Activated CD4-positive, alpha-beta T cell treated with anti-CD3 and anti-CD28 coated beads for 48 hours (primary cell): ENCODE measurements at regions not wholly inside any gene's neighbourhood (a gene's known extent, or its start where the extent isn't known, plus 50 kb on each side); places are given as distances from the start of the nearest gene placed in this dataset.

Experiments
- DNase-seq: peaks from one replicate; pipeline ENCODE4 v3.0.0-alpha.2; 2020

GRCh38 chr13:47610687-47611086, 390.4 kb downstream of the SUCLA2 start:
- no peak for DNase-seq

GRCh38 chr13:47603365-47603764, 397.7 kb downstream of the SUCLA2 start:
- no peak for DNase-seq

DNA sequence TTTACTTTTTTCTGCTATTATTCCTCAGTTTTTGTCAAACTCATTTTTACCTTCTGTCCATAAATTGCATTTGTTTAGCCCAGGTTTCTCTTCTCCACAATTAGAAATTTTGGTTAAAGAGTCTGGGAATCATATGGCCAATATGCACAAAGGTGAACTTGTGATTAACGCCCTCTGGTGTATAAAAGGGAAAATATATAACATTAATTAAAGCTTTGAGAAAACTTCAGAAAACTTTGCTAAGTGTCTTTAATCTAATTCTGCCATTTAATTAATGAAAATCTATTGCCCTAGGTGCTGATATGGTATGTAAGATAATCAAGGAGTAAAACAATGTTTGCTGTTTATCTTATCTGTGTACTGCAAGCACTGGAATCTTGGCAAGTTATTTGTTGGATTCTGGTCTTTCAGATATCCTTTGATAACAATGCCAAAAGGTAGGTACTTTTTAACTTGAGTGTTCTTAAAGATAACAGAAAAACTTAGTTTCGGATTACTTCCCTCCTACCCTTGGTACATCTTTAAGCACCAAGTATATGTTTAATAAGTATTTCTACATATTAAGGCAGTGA, 402.6 kb downstream of the SUCLA2 start:
- no peak for DNase-seq

DNA sequence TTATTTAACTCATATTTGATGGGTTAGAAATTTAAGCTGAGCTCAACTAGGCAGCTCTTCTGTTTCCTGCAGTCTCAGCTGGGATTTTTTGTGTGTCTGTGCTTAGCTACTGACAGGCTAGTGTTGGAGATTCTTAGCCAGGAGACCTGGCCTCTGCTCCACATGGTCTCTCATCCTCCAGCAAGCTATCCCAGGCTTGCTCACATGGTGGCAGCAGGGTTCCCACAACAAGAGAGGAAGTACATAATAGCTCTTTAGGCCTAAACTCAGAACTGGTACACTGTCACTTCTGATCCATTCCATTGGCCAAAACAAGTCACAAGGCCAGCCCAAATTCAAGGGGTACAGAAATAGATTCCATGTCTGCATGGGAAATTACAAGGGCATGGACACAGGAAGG, 406.2 kb downstream of the SUCLA2 start:
- DNase-seq: peak; percentile 5

DNA sequence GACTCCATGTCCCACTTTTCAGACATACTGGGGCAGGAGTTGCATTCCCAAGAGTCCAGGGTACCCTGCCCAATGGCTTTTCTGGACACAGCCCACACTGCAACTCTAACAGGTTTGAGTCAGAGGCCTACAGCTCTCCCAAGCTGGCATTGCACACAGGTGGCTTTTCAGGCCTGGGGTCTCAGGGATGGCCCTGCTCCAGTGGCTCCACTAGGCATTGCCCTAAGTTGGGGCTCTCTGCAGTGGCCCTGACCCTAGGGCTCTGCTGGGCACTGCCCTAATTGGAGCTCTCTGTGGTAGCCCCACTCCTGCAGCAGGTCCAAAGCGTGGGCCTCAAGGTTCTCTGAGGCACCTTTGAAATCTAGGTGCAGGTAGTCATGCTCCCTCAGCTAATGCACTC, 408.8 kb downstream of the SUCLA2 start:
- no peak for DNase-seq

DNA sequence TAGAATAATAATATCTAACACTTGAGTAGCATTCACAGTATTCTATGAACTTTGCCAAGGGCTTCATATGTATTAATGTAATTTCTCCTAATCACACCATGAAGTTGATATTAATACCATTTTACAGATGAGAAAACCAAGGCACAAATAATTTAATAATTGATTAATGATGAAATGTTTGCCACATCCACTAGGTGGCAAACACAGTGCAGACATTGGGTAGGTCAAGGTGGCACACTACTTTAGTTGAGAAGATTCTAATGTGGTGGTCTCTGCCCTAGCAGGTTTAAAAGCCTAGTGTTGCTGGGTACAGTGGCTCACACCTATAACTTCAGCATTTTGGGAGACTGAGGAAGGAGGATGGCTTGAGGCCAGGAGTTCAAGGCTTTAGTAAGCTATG, 412.4 kb downstream of the SUCLA2 start:
- DNase-seq: no peak

DNA sequence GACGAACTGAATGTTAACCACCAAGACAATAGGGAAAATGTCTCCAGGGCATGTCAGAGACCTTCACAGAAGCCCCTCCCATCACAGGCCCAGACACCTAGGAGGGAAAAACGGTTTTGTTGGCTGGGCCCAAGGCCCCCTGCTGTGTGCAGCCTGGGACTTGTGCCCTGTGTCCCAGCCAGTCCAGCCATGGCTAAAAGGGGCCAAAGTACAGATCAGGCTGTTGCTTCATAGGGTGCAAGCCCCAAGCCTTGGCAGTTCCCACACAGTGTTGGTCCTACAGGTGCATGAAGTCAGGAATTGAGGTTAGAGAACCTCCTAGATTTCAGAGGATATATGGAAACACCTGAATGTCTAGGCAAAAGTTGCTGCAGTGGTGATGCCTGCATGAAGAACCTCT, 428.7 kb downstream of the SUCLA2 start:
- no peak for DNase-seq

DNA sequence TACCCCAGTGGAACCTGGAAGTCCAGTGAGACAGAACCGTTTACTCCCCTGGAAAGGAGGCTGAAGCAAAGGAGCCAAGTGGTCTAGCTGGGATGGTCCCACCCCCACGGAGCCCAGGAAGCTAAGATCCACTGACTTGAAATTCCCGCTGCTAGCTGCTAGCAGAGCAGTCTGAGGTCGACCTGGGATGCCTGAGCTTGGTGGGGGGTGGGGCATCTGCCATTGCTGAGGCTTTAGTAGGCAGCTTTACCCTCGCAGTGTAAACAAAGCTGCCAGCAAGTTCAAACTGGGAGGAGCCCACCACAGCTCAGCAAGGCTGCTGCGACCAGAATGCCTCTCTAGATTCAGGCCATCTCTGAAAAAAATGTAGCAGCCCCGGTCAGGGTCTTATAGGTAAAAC, 437.0 kb downstream of the SUCLA2 start:
- DNase-seq: no peak

DNA sequence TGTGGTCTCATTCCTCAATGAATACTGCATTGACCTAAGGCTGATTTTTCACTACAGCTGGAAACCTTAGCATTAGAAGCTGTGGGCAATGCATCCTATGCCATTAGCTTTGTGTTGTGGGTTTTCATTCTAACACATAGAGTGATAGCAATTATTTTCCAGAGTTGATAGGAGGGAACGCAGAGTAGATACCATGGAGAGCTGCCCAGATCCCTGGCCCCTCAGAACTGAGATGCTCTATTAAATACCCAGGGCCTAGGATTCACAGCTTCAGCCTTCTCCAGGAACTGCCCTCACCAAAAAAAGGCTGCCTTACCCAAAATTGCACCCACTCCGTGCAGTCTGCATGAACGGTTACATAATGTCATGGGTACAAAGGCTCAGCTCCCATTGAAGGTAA, 444.4 kb downstream of the SUCLA2 start:
- DNase-seq: no peak

- no peak for DNase-seq
These were observed 445.8 kb downstream of the SUCLA2 start for GRCh38 chr13:47555235-47555634.

DNA sequence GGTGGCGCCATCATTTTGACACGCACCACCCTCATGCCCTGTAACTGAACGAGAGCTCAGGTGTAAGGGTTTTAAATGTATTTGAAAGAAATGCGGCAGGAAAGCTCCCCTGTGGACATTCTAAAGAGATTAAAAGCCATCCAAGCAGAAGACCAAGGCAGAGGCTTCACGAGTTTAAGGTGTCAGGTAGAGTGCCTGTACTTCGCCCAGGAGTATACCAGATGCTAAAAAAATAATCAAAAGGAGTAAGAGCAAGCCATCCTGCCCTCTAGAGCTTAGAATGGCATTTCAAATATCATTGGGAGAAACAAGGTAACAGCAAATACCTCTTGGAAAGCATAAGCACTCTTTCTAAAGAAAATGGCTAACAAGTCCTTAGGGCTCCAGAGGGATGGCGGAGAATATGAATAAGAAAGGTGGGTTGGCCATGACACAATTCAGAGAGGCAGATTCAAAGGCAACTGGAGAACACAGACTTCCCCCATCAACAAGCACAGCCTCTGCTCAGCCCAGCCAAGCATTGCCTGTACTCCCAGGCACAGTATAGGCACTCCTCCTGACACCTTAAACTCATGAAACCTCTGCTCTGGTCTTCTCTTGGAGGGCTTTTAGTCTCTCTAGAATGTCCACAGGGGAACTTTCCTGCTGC, 447.6 kb downstream of the SUCLA2 start:
- no peak for DNase-seq

DNA sequence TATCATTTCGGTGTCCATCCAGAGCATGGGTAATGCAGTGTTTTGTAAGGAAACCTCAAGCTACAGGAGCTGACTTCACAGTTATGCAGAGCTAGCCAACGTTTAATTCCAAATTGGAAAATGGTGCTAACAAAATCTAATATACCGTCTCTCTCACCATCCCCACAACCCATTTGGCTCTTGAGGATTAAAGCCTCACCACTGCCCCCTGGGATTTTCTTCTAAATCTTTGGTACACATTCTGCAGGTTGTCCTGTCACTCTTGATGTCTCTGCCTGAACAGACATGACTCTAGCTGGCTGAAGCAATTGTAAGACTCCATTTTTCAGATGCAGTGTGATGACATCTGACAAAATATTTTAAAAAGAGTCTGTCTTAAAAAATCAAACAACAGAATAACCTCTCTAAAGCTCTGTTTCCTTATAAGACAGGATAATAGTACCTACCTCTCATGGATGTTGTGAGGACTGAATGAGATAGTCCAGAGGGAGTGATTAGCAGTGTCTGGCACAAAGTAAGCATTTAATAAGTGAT, 451.8 kb downstream of the SUCLA2 start:
- DNase-seq: no peak

DNA sequence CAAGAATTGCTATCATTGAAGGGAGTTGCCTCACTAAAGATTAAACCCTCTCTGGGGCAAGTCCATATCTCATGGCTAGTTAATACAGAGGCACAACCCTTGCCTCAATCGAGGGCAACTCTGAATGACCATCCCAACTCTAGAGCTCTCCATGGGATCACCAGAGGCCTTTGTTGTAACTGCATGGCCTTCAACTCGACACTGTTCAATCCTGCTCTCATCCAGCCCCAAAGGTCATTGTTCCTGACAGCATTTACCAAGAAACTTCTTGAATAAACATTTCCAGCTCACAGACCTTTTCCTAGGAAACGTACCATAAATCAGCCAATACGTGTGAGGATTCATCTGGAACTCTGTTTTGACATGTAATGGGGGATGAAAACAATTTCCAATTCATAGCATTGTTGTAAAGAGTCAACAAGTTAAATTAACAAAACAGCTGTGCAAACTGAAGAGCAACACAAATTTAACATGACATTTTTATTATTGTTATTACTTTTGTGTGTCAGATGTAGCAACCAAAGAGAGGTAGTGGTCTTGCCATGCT, 452.7 kb downstream of the SUCLA2 start:
- no peak for DNase-seq

- DNase-seq: no peak
These were observed 454.5 kb downstream of the SUCLA2 start for GRCh38 chr13:47546391-47547225.

DNA sequence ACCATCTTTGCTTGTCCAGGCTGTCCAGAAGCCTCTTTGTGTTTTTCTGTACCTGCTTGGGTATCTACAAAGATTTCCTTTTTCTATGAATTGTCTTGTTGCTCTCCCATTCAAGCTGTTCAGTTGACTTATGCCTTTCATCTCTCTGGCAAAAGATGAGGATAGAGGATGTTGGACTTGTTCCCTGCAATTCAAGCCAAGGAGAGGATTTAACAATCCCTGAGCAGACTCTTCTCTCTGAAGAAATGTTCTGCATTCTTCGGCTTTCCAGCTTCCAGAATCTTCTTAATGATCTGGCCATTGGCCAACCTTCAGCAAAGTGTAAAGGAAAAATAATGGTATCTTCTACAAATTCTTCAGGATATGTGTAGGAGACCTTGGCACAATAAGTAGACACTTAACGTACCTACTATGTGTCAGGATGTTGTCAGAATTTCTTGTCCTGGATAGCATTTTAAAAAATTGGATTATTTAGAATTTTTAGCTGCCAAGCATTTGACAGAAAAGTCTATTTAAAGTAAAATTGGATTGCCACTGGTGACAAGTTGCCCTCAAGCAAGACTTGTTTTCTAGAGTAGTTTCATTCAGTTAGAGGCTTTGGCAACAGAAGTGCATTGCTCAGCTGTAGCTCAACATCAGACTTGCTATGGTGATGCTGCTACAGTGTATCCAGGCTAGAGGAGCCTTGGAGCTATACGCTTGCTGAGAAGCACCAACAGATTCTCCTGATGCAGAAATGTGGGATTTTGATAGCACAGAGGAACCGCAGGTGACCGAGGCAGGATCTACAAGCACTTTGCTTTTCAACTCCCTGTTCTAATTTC, 455.7 kb downstream of the SUCLA2 start:
- DNase-seq: no peak

DNA sequence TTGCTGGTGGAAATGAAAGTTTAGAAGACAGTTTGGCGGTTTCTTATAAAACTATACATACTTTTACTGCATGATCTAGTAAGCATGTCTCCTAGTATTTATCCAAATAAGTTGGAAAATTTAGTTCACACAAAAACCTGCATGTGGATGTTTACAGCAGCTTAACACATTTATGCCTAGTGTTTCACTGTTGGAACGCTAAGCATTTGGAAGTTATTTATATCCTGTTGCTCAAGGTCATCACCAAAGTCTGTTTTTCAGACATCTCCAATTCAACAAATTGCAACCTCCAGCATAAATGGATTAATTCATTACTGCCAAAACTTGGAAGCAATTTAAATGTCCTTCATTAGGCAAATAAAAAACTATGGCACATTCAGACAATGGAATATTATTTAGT, 461.8 kb downstream of the SUCLA2 start:
- DNase-seq: no peak

- DNase-seq: no peak
These were observed 477.3 kb downstream of the SUCLA2 start for GRCh38 chr13:47523771-47524170.

DNA sequence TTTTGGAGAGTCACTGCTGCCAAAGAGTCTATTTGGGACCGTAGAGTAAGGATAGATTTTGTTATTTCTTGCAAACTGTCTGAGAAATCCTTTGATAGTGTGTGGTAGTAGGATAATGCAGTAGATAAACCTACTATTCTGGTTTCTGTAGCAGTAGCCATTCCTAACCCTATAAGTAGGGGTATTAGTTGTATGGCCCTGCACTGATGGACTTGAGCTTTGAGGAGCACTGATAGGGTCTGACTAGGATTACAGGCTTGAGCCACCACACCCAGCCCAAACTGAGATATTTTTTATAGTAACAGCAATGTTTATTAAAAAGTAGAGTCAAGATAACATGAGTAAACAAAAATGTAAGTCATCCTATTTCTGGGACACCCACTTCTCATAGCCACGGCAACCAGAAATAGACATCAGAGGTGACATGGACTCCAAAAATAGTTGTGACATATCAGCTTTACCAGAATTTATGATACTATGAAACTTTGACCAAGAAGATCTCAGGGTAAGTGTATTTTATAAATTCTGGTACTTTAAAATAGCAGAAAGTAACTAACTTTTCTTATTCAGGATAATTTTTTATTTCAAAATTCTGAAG, 479.1 kb downstream of the SUCLA2 start:
- no peak for DNase-seq

DNA sequence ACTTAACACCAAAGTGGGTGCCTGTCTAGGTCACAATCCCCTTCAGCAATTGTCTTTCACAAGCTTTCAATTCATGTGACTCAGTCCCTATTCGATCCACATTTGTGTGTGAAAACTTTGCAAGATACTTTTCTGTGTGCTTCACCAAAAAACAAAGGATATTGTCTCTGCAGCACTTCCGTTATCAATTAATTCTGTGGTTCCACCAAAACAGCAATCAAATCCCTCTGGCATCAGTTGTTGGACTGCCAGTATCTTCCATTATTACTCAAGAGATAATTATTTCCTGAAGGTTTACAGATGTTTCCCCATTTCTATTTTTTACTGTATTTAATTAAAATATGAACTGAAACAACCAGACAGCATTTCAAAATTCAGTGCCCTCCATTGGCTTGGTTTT, 481.4 kb downstream of the SUCLA2 start:
- no peak for DNase-seq

DNA sequence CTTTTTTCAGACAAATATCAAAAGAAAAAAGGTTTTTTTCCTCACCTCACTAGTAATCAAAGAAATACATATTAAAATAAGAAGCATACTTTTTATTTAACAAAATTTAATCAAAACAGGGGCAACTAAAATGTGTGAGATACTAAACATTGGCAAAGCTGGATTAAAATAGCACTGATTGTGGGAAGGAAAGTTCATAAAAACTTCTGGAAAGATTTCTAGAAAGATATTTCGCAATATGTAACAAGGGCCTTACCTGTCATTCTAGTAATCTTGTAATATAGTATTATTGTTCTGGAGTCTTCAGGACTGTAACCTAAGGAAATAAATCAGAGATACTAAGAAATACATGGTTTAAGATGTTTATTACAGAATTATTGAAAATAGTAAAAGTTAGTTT, 482.5 kb downstream of the SUCLA2 start:
- no peak for DNase-seq

- no peak for DNase-seq
These were observed 489.4 kb downstream of the SUCLA2 start for GRCh38 chr13:47511647-47512046.

- no peak for DNase-seq
These were observed 492.4 kb downstream of the SUCLA2 start for GRCh38 chr13:47508527-47509228.
